ENCODE measurements at regions not wholly inside any gene's neighbourhood (a gene's known extent, or its start where the extent isn't known, plus 50 kb on each side); places are given as distances from the start of the nearest gene placed in this dataset.

DNA sequence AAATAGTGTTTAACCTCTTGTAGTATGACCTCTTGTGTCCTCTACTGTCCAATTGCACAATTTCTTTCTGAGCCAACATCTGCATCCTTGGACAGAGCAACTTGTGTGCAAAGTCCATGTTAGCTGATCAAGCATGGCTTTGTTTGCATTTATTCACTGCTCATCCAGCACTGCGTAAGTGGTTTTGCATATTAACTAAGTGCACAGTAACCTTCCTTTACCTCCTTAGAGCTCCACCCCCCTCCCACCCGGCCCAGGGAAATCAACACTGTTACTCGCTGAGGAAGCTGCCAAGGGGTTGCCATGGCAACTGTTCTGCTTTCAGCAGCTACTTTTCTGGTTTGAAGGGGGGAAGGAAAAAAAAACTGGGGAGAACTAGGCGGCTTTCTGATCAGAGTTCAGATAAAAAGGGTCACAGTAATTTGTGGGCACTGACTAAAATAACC lies 153.5 kb upstream of the KLF12 start:
- TF ChIP-seq CTCF (IDR thresholded peaks at IDR 0.05; ENCODE audit: extremely low read depth, missing control alignments): no peak
- peak; percentile 54 for DNase-seq (ENCODE audit: low spot score)

DNA sequence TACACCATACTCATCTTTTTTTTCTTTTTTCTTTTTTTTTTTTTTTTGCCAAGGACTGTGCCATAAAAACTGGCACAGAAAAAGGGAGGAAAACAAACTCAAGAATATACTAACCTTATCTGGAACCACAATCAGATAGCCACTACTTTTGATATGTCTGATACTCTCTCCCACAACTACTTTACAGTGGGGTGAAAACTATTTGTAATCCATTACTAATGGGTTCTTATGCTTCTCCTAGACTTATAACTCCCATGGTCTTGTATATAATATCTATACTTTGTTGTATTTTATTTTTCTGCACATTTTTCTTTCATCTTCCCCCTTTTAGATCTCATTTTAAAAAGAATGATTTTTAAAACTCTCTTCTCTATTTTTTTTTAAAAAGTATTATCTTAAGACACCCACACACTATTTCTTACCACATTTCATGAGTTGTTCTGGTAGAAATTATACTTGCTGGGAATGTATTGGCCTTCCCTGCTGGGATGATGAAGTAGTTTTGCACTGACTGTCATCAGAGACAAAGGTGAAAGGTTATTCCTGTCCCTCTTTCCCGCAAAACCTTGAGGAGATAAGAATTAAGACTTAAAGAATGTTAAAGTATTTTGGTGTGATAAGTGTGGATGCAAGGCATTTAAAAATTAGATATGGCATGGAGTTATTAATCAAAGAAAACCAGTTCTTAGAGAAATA lies 146.7 kb upstream of the KLF12 start:
- TF ChIP-seq CTCF (IDR thresholded peaks at IDR 0.05; ENCODE audit: extremely low read depth, missing control alignments): no peak
- DNase-seq (ENCODE audit: low spot score): no peak

DNA sequence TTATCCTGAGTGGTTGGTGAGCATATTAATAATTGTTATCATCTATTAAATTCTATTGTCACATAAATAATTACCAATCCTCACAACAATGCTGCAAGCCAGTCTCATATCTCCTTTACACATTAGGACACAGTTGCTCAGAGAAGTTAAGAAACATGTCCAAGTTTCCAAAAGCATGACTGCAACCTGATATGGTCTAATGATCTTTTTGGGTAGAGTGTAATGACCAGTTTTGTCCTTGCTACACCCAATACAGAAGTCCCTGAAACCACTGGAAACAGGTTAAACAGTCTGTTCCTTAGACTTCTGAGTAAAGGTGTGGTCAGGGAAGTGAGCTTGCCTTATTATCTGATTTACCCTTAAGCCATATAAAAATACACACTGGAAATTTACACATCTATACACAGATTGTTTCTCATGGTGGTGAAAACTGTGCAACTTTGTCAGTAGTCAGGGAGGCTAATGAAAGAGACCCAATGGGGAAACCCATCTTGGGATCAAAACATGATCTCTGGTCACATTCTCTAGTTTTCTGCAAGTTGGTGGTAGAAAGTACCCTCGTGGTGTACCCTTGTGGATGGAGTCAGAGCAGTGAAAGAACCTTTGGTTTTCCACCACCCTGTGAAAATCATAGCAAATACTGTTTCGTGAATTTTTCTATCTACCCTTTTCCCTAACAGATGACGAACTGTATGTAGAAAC lies 146.0 kb upstream of the KLF12 start:
- no peak for TF ChIP-seq CTCF (IDR thresholded peaks at IDR 0.05; ENCODE audit: extremely low read depth, missing control alignments)
- DNase-seq (ENCODE audit: low spot score): no peak

DNA sequence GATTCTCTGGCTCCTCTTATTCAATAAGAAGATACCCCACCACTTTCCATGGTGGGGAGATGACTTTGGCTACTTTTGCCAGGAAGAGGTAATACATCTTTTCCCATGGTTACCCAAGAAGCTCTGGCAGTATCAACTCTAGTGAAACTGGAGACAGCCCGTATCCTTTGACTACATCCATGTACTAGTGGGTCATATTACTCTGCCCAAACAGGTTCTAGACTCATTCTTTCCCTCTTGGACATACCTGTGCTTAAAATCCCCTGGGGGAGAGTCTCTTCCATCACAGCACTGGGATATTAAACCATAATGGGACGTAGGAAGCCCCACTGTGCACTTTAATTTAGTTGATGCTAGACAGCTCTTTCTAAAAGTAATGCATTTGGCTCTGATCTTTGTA lies 144.7 kb upstream of the KLF12 start:
- no peak for DNase-seq (ENCODE audit: low spot score)
- TF ChIP-seq CTCF (IDR thresholded peaks at IDR 0.05; ENCODE audit: extremely low read depth, missing control alignments): no peak

DNA sequence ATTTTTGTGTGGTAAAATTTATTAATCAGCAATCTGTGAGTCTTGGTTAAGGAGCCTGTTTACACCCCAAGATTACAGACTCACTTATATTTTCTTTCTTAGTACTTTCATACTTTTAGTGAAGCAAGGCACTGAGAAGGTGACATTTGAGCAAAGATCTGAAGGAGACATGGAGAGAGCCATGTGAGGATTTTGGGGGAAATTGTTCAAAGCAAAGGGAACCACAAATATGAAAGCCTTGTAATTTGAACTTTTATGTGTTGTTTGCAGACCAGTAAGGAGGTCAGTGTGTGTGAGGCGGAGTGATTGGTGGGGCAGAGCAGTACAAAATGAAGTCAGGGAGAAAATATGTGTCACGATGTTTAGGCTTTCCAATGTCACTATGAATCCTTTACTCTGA lies 140.7 kb upstream of the KLF12 start:
- TF ChIP-seq CTCF (IDR thresholded peaks at IDR 0.05; ENCODE audit: extremely low read depth, missing control alignments): no peak
- no peak for DNase-seq (ENCODE audit: low spot score)

GRCh38 chr13:74273581-74273980 lies 139.4 kb upstream of the KLF12 start:
- DNase-seq (ENCODE audit: low spot score): no peak
- no peak for TF ChIP-seq CTCF (IDR thresholded peaks at IDR 0.05; ENCODE audit: extremely low read depth, missing control alignments)

DNA sequence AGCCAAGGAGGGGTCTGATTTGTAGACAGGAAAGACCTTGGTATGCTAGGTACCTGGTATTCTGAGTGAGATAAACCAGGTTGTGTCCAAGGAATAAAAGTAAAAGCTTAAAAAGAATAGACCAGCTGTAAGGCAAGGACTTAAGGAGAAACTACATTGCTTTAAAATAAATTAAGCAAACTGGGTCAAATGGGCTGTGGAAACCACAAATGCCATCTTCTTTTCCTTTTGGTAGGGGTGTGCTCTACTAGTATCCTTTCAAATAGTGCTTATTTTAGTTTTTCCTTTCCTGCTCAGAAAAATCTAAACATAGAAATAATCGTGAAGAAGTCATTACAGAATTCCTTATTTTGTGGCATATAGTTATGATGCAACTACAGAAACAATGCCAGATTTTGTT lies 138.6 kb upstream of the KLF12 start:
- DNase-seq (ENCODE audit: low spot score): no peak
- TF ChIP-seq CTCF (IDR thresholded peaks at IDR 0.05; ENCODE audit: extremely low read depth, missing control alignments): no peak
